PC-3 (cell line): ENCODE measurements at regions not wholly inside any gene's neighbourhood (a gene's known extent, or its start where the extent isn't known, plus 50 kb on each side); places are given as distances from the start of the nearest gene placed in this dataset.

Experiments
- EZH2 ChIP-seq: fragments of 300-600 bp; sonication (generic); IDR thresholded peaks from one replicate; pipeline ENCODE4 v1.6.1; 2017; ENCODE audit warnings: antibody characterized with exemption, mild to moderate bottlenecking, low read length; ENCODE audit not compliant: unreplicated experiment
- TF ChIP-seq, protein P1 (sequence below): fragments of 300-600 bp; sonication (generic); conservative IDR thresholded peaks from 2 replicates; pipeline ENCODE4 v1.5.1; 2017; ENCODE audit warnings: antibody characterized with exemption, low read depth, mild to moderate bottlenecking, low read length

DNA sequence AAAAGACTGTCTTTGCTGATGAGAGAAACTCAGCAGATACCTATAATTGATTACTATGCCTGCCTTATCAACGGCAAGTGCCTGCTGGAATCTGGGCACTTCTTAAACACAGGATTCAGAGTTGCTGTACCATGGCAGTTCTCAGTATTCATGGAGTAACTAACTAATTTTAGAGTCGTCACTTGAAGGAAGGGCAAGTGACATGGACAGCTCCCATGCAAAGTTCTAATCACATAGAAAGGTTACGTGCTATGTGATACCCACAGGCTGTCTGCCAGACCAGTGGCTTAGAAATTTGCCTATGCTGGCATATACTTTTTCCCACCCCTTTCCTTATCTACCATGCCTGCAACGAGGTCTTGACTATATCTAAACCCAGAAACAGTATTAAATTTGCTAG lies 931.1 kb upstream of the TENM3 start:
- no peak for TF ChIP-seq EZH2
- TF ChIP-seq, protein P1, sequence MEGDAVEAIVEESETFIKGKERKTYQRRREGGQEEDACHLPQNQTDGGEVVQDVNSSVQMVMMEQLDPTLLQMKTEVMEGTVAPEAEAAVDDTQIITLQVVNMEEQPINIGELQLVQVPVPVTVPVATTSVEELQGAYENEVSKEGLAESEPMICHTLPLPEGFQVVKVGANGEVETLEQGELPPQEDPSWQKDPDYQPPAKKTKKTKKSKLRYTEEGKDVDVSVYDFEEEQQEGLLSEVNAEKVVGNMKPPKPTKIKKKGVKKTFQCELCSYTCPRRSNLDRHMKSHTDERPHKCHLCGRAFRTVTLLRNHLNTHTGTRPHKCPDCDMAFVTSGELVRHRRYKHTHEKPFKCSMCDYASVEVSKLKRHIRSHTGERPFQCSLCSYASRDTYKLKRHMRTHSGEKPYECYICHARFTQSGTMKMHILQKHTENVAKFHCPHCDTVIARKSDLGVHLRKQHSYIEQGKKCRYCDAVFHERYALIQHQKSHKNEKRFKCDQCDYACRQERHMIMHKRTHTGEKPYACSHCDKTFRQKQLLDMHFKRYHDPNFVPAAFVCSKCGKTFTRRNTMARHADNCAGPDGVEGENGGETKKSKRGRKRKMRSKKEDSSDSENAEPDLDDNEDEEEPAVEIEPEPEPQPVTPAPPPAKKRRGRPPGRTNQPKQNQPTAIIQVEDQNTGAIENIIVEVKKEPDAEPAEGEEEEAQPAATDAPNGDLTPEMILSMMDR = no peak
